Mesenchymal stem cell (in vitro differentiated cells and primary cell): ENCODE measurements at regions not wholly inside any gene's neighbourhood (a gene's known extent, or its start where the extent isn't known, plus 50 kb on each side); places are given as distances from the start of the nearest gene placed in this dataset.

ENCODE experiments used
- DNase-seq: peaks from one replicate; pipeline ENCODE4 v3.0.0-alpha.2; 2013
- H2AFZ ChIP-seq: one replicate; pipeline ENCODE4 v1.6.1; 2013; ENCODE audit warnings: low read depth, mild to moderate bottlenecking, control low read depth, inconsistent platforms, low read length, moderate library complexity
- H2AK5ac ChIP-seq: 2 replicates; pipeline ENCODE4 v1.6.1; 2013; ENCODE audit warnings: low read length, moderate library complexity, mild to moderate bottlenecking, inconsistent platforms; ENCODE audit not compliant: severe bottlenecking
- H2BK120ac ChIP-seq: one replicate; pipeline ENCODE4 v1.6.1; 2013; ENCODE audit warnings: low read depth, mild to moderate bottlenecking, inconsistent platforms, low read length, moderate library complexity
- H2BK12ac ChIP-seq, 2 experiments: one replicate each; pipeline ENCODE4 v1.6.1; 2013; ENCODE audit warnings: inconsistent platforms in 2 of 2, low read length in 2 of 2, mild to moderate bottlenecking in 2 of 2, moderate library complexity in 2 of 2, control low read depth in 1 of 2
- H2BK15ac ChIP-seq: one replicate; pipeline ENCODE4 v1.6.1; 2013; ENCODE audit warnings: mild to moderate bottlenecking, low read depth, inconsistent platforms; ENCODE audit not compliant: poor library complexity, severe bottlenecking
- H2BK5ac ChIP-seq: 2 replicates; pipeline ENCODE4 v1.6.1; 2013; ENCODE audit warnings: low read depth, mild to moderate bottlenecking, low read length, control low read depth, inconsistent platforms; ENCODE audit not compliant: poor library complexity, severe bottlenecking
- H3K14ac ChIP-seq, 2 experiments: one replicate each; pipeline ENCODE4 v1.6.1; 2013; ENCODE audit warnings: inconsistent platforms in 2 of 2, low read length in 2 of 2, control low read depth in 1 of 2, mild to moderate bottlenecking in 1 of 2, moderate library complexity in 1 of 2
- H3K18ac ChIP-seq, 2 experiments: one replicate each; pipeline ENCODE4 v1.6.1; 2013; ENCODE audit warnings: inconsistent platforms in 2 of 2, low read length in 2 of 2, control low read depth in 1 of 2, low read depth in 1 of 2, mild to moderate bottlenecking in 1 of 2
- H3K23ac ChIP-seq, 2 experiments: one replicate each; pipeline ENCODE4 v1.6.1; 2013; ENCODE audit warnings: inconsistent platforms in 2 of 2, low read length in 2 of 2, mild to moderate bottlenecking in 2 of 2, moderate library complexity in 2 of 2, control low read depth in 1 of 2
- H3K27ac ChIP-seq: 2 replicates; pipeline ENCODE4 v1.5.1; 2013; ENCODE audit warnings: mild to moderate bottlenecking, moderate library complexity, low read length, control low read depth, inconsistent platforms; ENCODE audit not compliant: poor library complexity, severe bottlenecking
- H3K27me3 ChIP-seq, 2 experiments: 2 replicates each; pipeline versions ENCODE4 v1.6.1 to v1.7.0; 2013; ENCODE audit warnings: low read length in 2 of 2, mild to moderate bottlenecking in 2 of 2, moderate library complexity in 2 of 2, control low read depth in 1 of 2, inconsistent platforms in 1 of 2; ENCODE audit not compliant: control insufficient read depth in 1 of 2, insufficient read depth in 1 of 2
- H3K36me3 ChIP-seq, 2 experiments: 2 replicates each; pipeline versions ENCODE4 v1.6.1 to v1.7.0; 2013; ENCODE audit warnings: low read length in 2 of 2, control low read depth in 1 of 2, inconsistent platforms in 1 of 2, low read depth in 1 of 2, mild to moderate bottlenecking in 1 of 2; ENCODE audit not compliant: insufficient read depth in 2 of 2, control insufficient read depth in 1 of 2
- H3K4ac ChIP-seq, 2 experiments: one replicate each; pipeline ENCODE4 v1.6.1; 2013; ENCODE audit warnings: inconsistent platforms in 2 of 2, low read length in 2 of 2, mild to moderate bottlenecking in 2 of 2, moderate library complexity in 2 of 2, control low read depth in 1 of 2, low read depth in 1 of 2
- H3K4me1 ChIP-seq: 2 replicates; pipeline ENCODE4 v1.6.1; 2013; ENCODE audit warnings: low read depth, low read length, control low read depth; ENCODE audit not compliant: control insufficient read depth, insufficient read depth
- H3K4me2 ChIP-seq: 2 replicates; pipeline ENCODE4 v1.6.1; 2013; ENCODE audit warnings: low read length, mild to moderate bottlenecking, inconsistent platforms; ENCODE audit not compliant: poor library complexity, severe bottlenecking
- H3K4me3 ChIP-seq, 2 experiments: 2 replicates each; pipeline versions ENCODE4 v1.5.1 to v1.7.0; 2013; ENCODE audit warnings: low read length in 2 of 2, mild to moderate bottlenecking in 2 of 2, control low read depth in 1 of 2, low read depth in 1 of 2; ENCODE audit not compliant: insufficient read depth in 1 of 2
- H3K79me1 ChIP-seq: replicated peaks from 2 replicates; pipeline ENCODE4 v1.6.1; 2013; ENCODE audit warnings: mild to moderate bottlenecking, control low read depth, low read length, inconsistent platforms; ENCODE audit not compliant: poor library complexity, severe bottlenecking
- H3K9ac ChIP-seq: 2 replicates; pipeline ENCODE4 v1.7.0; 2013; ENCODE audit warnings: mild to moderate bottlenecking, low read length, moderate library complexity
- H3K9me3 ChIP-seq: 2 replicates; pipeline ENCODE4 v1.7.0; 2013; ENCODE audit warnings: mild to moderate bottlenecking, low read length; ENCODE audit not compliant: control insufficient read depth
- H4K8ac ChIP-seq: one replicate; pipeline ENCODE4 v1.6.1; 2013; ENCODE audit warnings: inconsistent platforms, mild to moderate bottlenecking, low read length, moderate library complexity
- H4K91ac ChIP-seq: one replicate; pipeline ENCODE4 v1.6.1; 2013; ENCODE audit warnings: mild to moderate bottlenecking, low read length, inconsistent platforms
- WGBS: methylation state at CpG from one replicate; pipeline ENCODE4 v1.1.7; 2013; ENCODE audit warnings: mixed read lengths; 5-methylcytosine and 5-hydroxymethylcytosine counted together

- H3K14ac ChIP-seq: no peak overlapping the region
- H2BK12ac ChIP-seq: no peak overlapping the region
- H2AFZ ChIP-seq: no peak overlapping the region
- no peak overlapping the region for H4K8ac ChIP-seq
- H3K27me3 ChIP-seq: no peaks in the 10 kb centered on the region
- no peaks in the 10 kb centered on the region for H3K36me3 ChIP-seq
- H3K18ac ChIP-seq: no peak overlapping the region
- H3K27ac ChIP-seq: no peak overlapping the region
- H2BK120ac ChIP-seq: peak overlapping the region; percentile 86
- H2BK15ac ChIP-seq: no peak overlapping the region
- H3K4me1 ChIP-seq: peaks cover 2% of the 10 kb centered on the region
- no peak overlapping the region for H2AK5ac ChIP-seq
- no peak overlapping the region for H3K4me3 ChIP-seq
- no peaks in the 10 kb centered on the region for H3K79me1 ChIP-seq
- no peaks in the 10 kb centered on the region for H3K9me3 ChIP-seq
- H3K23ac ChIP-seq: no peak overlapping the region
- H3K9ac ChIP-seq: no peak overlapping the region
- DNase-seq: no peak
- H3K4me2 ChIP-seq: no peak overlapping the region
- no peak overlapping the region for H3K4ac ChIP-seq
- H4K91ac ChIP-seq: no peak overlapping the region
- H2BK5ac ChIP-seq: no peak overlapping the region
Measured at GRCh38 chr1:172952516-172952915, 98.2 kb downstream of the TNFSF18 start.

DNA sequence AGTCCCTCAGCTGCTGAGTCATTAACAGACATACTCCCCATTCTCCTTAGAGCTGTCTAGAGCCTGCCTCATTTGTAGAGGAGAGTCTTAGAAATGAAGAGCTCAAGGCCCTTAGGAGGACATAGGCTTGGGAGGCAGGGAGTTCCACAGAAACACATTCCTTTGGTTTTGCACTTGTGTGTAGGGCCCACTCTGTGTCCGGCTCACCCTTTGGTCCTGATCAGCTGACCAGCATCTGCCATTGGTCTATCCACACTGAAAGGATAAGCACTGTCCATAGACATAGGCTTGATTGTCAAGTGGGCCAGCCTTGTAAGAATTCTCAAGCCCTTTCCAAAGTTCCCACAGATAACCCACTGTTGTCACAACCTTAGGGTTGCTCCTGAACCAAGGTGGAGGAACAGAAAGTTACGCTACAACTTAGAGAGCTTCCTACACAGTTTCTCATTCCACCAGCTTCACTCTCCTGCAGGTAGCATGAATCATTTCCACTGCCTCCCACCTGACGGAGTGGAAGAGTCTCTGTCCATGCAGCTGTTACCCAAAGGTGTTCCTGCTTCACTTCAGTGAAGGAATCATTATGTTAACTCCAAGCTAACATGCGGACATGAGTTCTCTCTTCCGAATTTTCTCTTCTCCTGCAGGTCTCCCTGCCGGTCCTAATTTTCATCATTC lies 96.1 kb downstream of the TNFSF18 start:
- no peaks in the 10 kb centered on the region for H3K79me1 ChIP-seq
- 75% methylated on average over 5 of the region's 6 CpGs for WGBS
- DNase-seq: no peak
- no peak overlapping the region for H3K4me3 ChIP-seq
- no peak overlapping the region for H2AK5ac ChIP-seq
- H3K4ac ChIP-seq: peak overlapping the region; percentile 71 to 76
- H3K4me1 ChIP-seq: peaks cover 1% of the 10 kb centered on the region
- no peak overlapping the region for H2BK5ac ChIP-seq
- H3K36me3 ChIP-seq: no peaks in the 10 kb centered on the region
- no peak overlapping the region for H2BK15ac ChIP-seq
- H2BK120ac ChIP-seq: peak overlapping the region; percentile 92
- H4K91ac ChIP-seq: peak overlapping the region; percentile 89
- H3K27me3 ChIP-seq: no peaks in the 10 kb centered on the region
- H3K4me2 ChIP-seq: no peak overlapping the region
- no peak overlapping the region for H3K9ac ChIP-seq
- no peak overlapping the region for H3K23ac ChIP-seq
- H3K9me3 ChIP-seq: no peaks in the 10 kb centered on the region
- peak overlapping the region; percentile 12 to 86 for H3K18ac ChIP-seq
- peak overlapping the region; percentile 70 for H4K8ac ChIP-seq
- H2BK12ac ChIP-seq: peak overlapping the region; percentile 55 to 95
- no peak overlapping the region for H2AFZ ChIP-seq
- H3K27ac ChIP-seq: no peak overlapping the region
- peak overlapping the region in 1 of 2 experiments; percentile 39 for H3K14ac ChIP-seq

GRCh38 chr1:172955161-172955815 lies 95.5 kb downstream of the TNFSF18 start:
- Histone ChIP-seq H3K27me3 (no peaks in the 10 kb centered on the region), H3K9me3 (no peaks in the 10 kb centered on the region), H2BK12ac (no peak overlapping the region), H3K23ac (no peak overlapping the region), H3K14ac (no peak overlapping the region), H4K91ac (no peak overlapping the region), H3K9ac (no peak overlapping the region), H2AK5ac (no peak overlapping the region), H2BK5ac (no peak overlapping the region), H3K36me3 (no peaks in the 10 kb centered on the region), H3K18ac (peak overlapping the region; percentile 91 to 95), H3K27ac (no peak overlapping the region), H3K4me1 (peaks cover 1% of the 10 kb centered on the region), H3K4me2 (no peak overlapping the region), H3K4ac (peak overlapping the region in 1 of 2 experiments; percentile 76), H2AFZ (no peak overlapping the region), H2BK15ac (no peak overlapping the region), H4K8ac (no peak overlapping the region), H3K4me3 (no peak overlapping the region), H3K79me1 (no peaks in the 10 kb centered on the region), H2BK120ac (peak overlapping the region; percentile 92)
- WGBS: 2% methylated on average over 3 of the region's 5 CpGs
- peak; percentile 82 for DNase-seq

DNA sequence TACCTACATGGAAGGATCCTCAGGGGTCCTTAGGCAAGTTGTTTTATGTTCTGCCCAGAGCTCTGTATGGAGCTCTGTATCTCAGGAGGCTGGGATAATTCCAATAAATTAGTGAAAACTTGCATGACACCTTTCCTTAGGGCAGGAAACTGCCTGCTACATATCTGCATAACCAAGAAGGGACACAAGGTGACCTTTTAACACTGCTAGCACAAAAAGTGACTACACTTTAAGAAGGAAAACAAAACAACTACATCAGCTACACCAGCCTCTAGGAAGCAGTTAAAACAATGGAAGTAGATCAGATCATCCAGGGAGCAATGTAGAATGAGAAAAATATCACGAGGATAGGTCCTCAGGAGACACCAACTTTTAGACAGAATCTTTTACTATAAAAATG lies 93.9 kb downstream of the TNFSF18 start:
- no peaks in the 10 kb centered on the region for H3K27me3 ChIP-seq
- no peak overlapping the region for H2AFZ ChIP-seq
- no peak overlapping the region for H3K4me2 ChIP-seq
- H3K27ac ChIP-seq: no peak overlapping the region
- WGBS: 75% methylated on average over 1 of the region's 1 CpG
- H3K79me1 ChIP-seq: no peaks in the 10 kb centered on the region
- no peak overlapping the region for H2BK5ac ChIP-seq
- H3K9ac ChIP-seq: no peak overlapping the region
- no peak for DNase-seq
- peak overlapping the region; percentile 63 to 83 for H2BK12ac ChIP-seq
- peak overlapping the region; percentile 34 for H4K91ac ChIP-seq
- H2AK5ac ChIP-seq: peak overlapping the region; percentile 57
- peak overlapping the region in 1 of 2 experiments; percentile 94 for H3K4ac ChIP-seq
- H3K18ac ChIP-seq: peak overlapping the region; percentile 78 to 79
- peak overlapping the region in 1 of 2 experiments; percentile 53 for H3K14ac ChIP-seq
- H2BK120ac ChIP-seq: peak overlapping the region; percentile 73
- no peaks in the 10 kb centered on the region for H3K36me3 ChIP-seq
- H2BK15ac ChIP-seq: no peak overlapping the region
- H3K23ac ChIP-seq: no peak overlapping the region
- peaks cover 1% of the 10 kb centered on the region for H3K4me1 ChIP-seq
- no peak overlapping the region for H3K4me3 ChIP-seq
- peak overlapping the region; percentile 74 for H4K8ac ChIP-seq
- no peaks in the 10 kb centered on the region for H3K9me3 ChIP-seq
